WTC11 (cell line): ENCODE measurements at regions not wholly inside any gene's neighbourhood (a gene's known extent, or its start where the extent isn't known, plus 50 kb on each side); places are given as distances from the start of the nearest gene placed in this dataset.

Experiments used
- ATAC-seq: fragments of 200-7000 bp; cut with Tn5 transposase; 2 replicates; pipeline ENCODE4 v1.10.0; 2021; ENCODE audit warnings: mild to moderate bottlenecking, moderate library complexity
- CTCF ChIA-PET: fragments of 300-600 bp; sonication (Branson Sonifier 250); formaldehyde crosslinking; loops from one replicate; lab custom pipeline; 2021; ENCODE audit warnings: antibody characterized with exemption; lab: Charles Lee
- POLR2A ChIA-PET: fragments of 350-600 bp; sonication (Branson Sonifier 250); formaldehyde crosslinking; loops from one replicate; lab custom pipeline; 2021; ENCODE audit warnings: antibody characterized with exemption; lab: Charles Lee
- DNase-seq: peaks from one replicate; pipeline ENCODE4 v3.0.0; 2021; ENCODE audit warnings: low spot score
- H3K27ac Mint-ChIP-seq: 2 replicates; pipeline ENCODE4 v1.8.0; 2021; ENCODE audit warnings: mixed read lengths
- H3K27me3 Mint-ChIP-seq: 2 replicates; pipeline ENCODE4 v1.8.0; 2021; ENCODE audit warnings: low read depth, mild to moderate bottlenecking, moderate library complexity, mixed read lengths
- H3K36me3 Mint-ChIP-seq: 2 replicates; pipeline ENCODE4 v1.8.0; 2021; ENCODE audit warnings: mixed read lengths
- H3K4me1 Mint-ChIP-seq: 2 replicates; pipeline ENCODE4 v1.8.0; 2022; ENCODE audit warnings: mixed read lengths
- H3K4me3 Mint-ChIP-seq: 2 replicates; pipeline ENCODE4 v1.8.0; 2021; ENCODE audit warnings: mild to moderate bottlenecking, moderate library complexity, mixed read lengths
- H3K9me3 Mint-ChIP-seq: 2 replicates; pipeline ENCODE4 v1.8.0; 2021; ENCODE audit warnings: mixed read lengths
- ATF2 ChIP-seq: sonication (generic); formaldehyde crosslinking; IDR thresholded peaks from 2 replicates; pipeline ENCODE4 v1.8.1; 2022; ENCODE audit warnings: low read depth, missing genetic modification reagents, borderline replicate concordance
- CTCF ChIP-seq: fragments of 200-600 bp; IDR thresholded peaks from 2 replicates; pipeline ENCODE4 v1.8.0; 2022; ENCODE audit warnings: antibody characterized with exemption
- E2F1 ChIP-seq: sonication (generic); formaldehyde crosslinking; IDR thresholded peaks from 2 replicates; pipeline ENCODE4 v1.8.0; 2022; ENCODE audit warnings: mild to moderate bottlenecking, missing genetic modification reagents
- ERG ChIP-seq: fragments of 250-450 bp; sonication (Bioruptor Pico); IDR thresholded peaks from 2 replicates; pipeline ENCODE4 v1.8.0; 2021; ENCODE audit warnings: mild to moderate bottlenecking
- FOXK1 ChIP-seq: sonication (generic); formaldehyde crosslinking; IDR thresholded peaks from 2 replicates; pipeline ENCODE4 v1.8.0; 2022; ENCODE audit warnings: mild to moderate bottlenecking, moderate library complexity, missing genetic modification reagents
- PREB ChIP-seq: sonication (generic); formaldehyde crosslinking; IDR thresholded peaks from 2 replicates; pipeline ENCODE4 v1.8.1; 2022; ENCODE audit warnings: mild to moderate bottlenecking, missing genetic modification reagents, moderate library complexity, borderline replicate concordance
- RELA ChIP-seq: sonication (generic); formaldehyde crosslinking; IDR thresholded peaks from 2 replicates; pipeline ENCODE4 v1.8.1; 2022; ENCODE audit warnings: missing genetic modification reagents, mild to moderate bottlenecking, borderline replicate concordance
- STAT6 ChIP-seq: sonication (generic); formaldehyde crosslinking; conservative IDR thresholded peaks from 2 replicates; pipeline ENCODE4 v1.8.1; 2023; ENCODE audit warnings: mild to moderate bottlenecking, low read depth, missing genetic modification reagents, moderate library complexity
- TEAD1 ChIP-seq: sonication (generic); formaldehyde crosslinking; IDR thresholded peaks from 2 replicates; pipeline ENCODE4 v1.8.0; 2022; ENCODE audit warnings: mild to moderate bottlenecking, missing genetic modification reagents
- TEAD4 ChIP-seq: sonication (generic); formaldehyde crosslinking; IDR thresholded peaks from 2 replicates; pipeline ENCODE4 v1.8.0; 2022; ENCODE audit warnings: mild to moderate bottlenecking, missing genetic modification reagents
- ZBTB21 ChIP-seq: sonication (generic); formaldehyde crosslinking; IDR thresholded peaks from 2 replicates; pipeline ENCODE4 v1.8.1; 2023; ENCODE audit warnings: mild to moderate bottlenecking, missing genetic modification reagents, borderline replicate concordance
- ZNF138 ChIP-seq: sonication (generic); formaldehyde crosslinking; conservative IDR thresholded peaks from 2 replicates; pipeline ENCODE4 v1.8.1; 2022; ENCODE audit warnings: mild to moderate bottlenecking, moderate library complexity, missing genetic modification reagents
- ZNF219 ChIP-seq: sonication (generic); formaldehyde crosslinking; IDR thresholded peaks from 2 replicates; pipeline ENCODE4 v1.8.0; 2023; ENCODE audit warnings: missing genetic modification reagents, mild to moderate bottlenecking, borderline replicate concordance
- ZNF396 ChIP-seq: fragments of 250-450 bp; sonication (Bioruptor Pico); IDR thresholded peaks from 2 replicates; pipeline ENCODE4 v1.8.0; 2021; ENCODE audit warnings: mild to moderate bottlenecking, moderate library complexity, borderline replicate concordance
- ZNF425 ChIP-seq: fragments of 250-450 bp; sonication (Bioruptor Pico); conservative IDR thresholded peaks from 2 replicates; pipeline ENCODE4 v1.9.0; 2021; ENCODE audit warnings: mild to moderate bottlenecking

GRCh38 chr2:136257893-136258292 lies 139.9 kb upstream of the CXCR4 start:
- ATAC-seq (no peak), DNase-seq (no peak)
- Mint-ChIP-seq H3K27ac (no peak overlapping the region), H3K4me3 (no peak overlapping the region), H3K27me3 (no peaks in the 10 kb centered on the region; the same call in 1 of the 2 replicates), H3K9me3 (peaks cover under 1% of the 10 kb centered on the region), H3K36me3 (no peaks in the 10 kb centered on the region), H3K4me1 (no peaks in the 10 kb centered on the region)
- ChIA-PET CTCF (interaction anchor here (0.5 kb wide), 1 partner anchor 203 kb away, joined by 4 read pairs; no protein-coding TSS in a partner anchor), POLR2A (no interaction called here)
- TF ChIP-seq PREB (CRISPR knock-in tag) (no peak), FOXK1 (CRISPR knock-in tag) (no peak), ERG (CRISPR knock-in tag) (no peak), ATF2 (no peak), ZBTB21 (no peak), CTCF (no peak), ZNF219 (CRISPR knock-in tag) (no peak), ZNF138 (no peak), RELA (no peak), ZNF396 (no peak), TEAD4 (CRISPR knock-in tag) (no peak), ZNF425 (CRISPR knock-in tag) (no peak), TEAD1 (CRISPR knock-in tag) (no peak), STAT6 (no peak), E2F1 (no peak)
